GM23338 (cell line): ENCODE measurements at regions not wholly inside any gene's neighbourhood (a gene's known extent, or its start where the extent isn't known, plus 50 kb on each side); places are given as distances from the start of the nearest gene placed in this dataset.

Experiments
- EZH2 ChIP-seq: fragments of 200-600 bp; sonication (generic); IDR thresholded peaks from one replicate; pipeline ENCODE4 v1.8.0; 2017; ENCODE audit warnings: antibody characterized with exemption, mild to moderate bottlenecking, low read depth; ENCODE audit not compliant: unreplicated experiment
- EZH2phosphoT487 ChIP-seq: fragments of 200-600 bp; sonication (generic); IDR thresholded peaks from one replicate; pipeline ENCODE4 v1.8.1; 2018; ENCODE audit warnings: antibody characterized with exemption; ENCODE audit not compliant: unreplicated experiment
- JUNB ChIP-seq: IDR thresholded peaks from one replicate; pipeline ENCODE4 v1.6.1; 2016; ENCODE audit warnings: antibody characterized with exemption; ENCODE audit not compliant: unreplicated experiment
- NANOG ChIP-seq: IDR thresholded peaks from 2 replicates; pipeline ENCODE4 v1.6.1; 2016; ENCODE audit warnings: antibody characterized with exemption, borderline replicate concordance
- POLR2AphosphoS5 ChIP-seq: IDR thresholded peaks from 2 replicates; pipeline ENCODE4 v1.6.1; 2016; ENCODE audit warnings: antibody characterized with exemption, low read depth
- STAT1 ChIP-seq: IDR thresholded peaks from one replicate; pipeline ENCODE4 v1.6.1; 2016; ENCODE audit warnings: antibody characterized with exemption; ENCODE audit not compliant: unreplicated experiment
- ZNF331 ChIP-seq: fragments of 250-450 bp; sonication (Bioruptor Pico); IDR thresholded peaks from 2 replicates; pipeline ENCODE4 v1.5.0; 2020; ENCODE audit warnings: low read depth, mild to moderate bottlenecking, moderate library complexity
- TF ChIP-seq, protein P1 (sequence below), 2 experiments: fragments of 200-600 bp in 1 of 2; sonication (generic) in 1 of 2; conservative IDR thresholded peaks; 2 replicates each; pipeline versions ENCODE4 v1.5.1 to v1.6.1; 2016 to 2017; ENCODE audit warnings: antibody characterized with exemption in 2 of 2, low read depth in 2 of 2, mild to moderate bottlenecking in 2 of 2, moderate library complexity in 1 of 2
- TF ChIP-seq, protein P2 (sequence below): IDR thresholded peaks from one replicate; pipeline ENCODE4 v1.6.1; 2018; ENCODE audit warnings: antibody characterized with exemption; ENCODE audit not compliant: unreplicated experiment

GRCh38 chr6:8879334-8879733 is 444.0 kb upstream of the SLC35B3 start:
- TF ChIP-seq EZH2: no peak
- TF ChIP-seq, protein P1, sequence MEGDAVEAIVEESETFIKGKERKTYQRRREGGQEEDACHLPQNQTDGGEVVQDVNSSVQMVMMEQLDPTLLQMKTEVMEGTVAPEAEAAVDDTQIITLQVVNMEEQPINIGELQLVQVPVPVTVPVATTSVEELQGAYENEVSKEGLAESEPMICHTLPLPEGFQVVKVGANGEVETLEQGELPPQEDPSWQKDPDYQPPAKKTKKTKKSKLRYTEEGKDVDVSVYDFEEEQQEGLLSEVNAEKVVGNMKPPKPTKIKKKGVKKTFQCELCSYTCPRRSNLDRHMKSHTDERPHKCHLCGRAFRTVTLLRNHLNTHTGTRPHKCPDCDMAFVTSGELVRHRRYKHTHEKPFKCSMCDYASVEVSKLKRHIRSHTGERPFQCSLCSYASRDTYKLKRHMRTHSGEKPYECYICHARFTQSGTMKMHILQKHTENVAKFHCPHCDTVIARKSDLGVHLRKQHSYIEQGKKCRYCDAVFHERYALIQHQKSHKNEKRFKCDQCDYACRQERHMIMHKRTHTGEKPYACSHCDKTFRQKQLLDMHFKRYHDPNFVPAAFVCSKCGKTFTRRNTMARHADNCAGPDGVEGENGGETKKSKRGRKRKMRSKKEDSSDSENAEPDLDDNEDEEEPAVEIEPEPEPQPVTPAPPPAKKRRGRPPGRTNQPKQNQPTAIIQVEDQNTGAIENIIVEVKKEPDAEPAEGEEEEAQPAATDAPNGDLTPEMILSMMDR (conservative IDR thresholded peaks at IDR 0.05; ENCODE audit: low read depth in 2 of 2): no peak
- TF ChIP-seq EZH2phosphoT487: no peak
- no peak for TF ChIP-seq JUNB
- TF ChIP-seq POLR2AphosphoS5: no peak
- TF ChIP-seq NANOG: no peak
- no peak for TF ChIP-seq ZNF331 (CRISPR knock-in tag)
- TF ChIP-seq, protein P2, sequence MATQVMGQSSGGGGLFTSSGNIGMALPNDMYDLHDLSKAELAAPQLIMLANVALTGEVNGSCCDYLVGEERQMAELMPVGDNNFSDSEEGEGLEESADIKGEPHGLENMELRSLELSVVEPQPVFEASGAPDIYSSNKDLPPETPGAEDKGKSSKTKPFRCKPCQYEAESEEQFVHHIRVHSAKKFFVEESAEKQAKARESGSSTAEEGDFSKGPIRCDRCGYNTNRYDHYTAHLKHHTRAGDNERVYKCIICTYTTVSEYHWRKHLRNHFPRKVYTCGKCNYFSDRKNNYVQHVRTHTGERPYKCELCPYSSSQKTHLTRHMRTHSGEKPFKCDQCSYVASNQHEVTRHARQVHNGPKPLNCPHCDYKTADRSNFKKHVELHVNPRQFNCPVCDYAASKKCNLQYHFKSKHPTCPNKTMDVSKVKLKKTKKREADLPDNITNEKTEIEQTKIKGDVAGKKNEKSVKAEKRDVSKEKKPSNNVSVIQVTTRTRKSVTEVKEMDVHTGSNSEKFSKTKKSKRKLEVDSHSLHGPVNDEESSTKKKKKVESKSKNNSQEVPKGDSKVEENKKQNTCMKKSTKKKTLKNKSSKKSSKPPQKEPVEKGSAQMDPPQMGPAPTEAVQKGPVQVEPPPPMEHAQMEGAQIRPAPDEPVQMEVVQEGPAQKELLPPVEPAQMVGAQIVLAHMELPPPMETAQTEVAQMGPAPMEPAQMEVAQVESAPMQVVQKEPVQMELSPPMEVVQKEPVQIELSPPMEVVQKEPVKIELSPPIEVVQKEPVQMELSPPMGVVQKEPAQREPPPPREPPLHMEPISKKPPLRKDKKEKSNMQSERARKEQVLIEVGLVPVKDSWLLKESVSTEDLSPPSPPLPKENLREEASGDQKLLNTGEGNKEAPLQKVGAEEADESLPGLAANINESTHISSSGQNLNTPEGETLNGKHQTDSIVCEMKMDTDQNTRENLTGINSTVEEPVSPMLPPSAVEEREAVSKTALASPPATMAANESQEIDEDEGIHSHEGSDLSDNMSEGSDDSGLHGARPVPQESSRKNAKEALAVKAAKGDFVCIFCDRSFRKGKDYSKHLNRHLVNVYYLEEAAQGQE: no peak
- no peak for TF ChIP-seq STAT1
